Upper lobe of left lung (tissue), 6 donors: ENCODE measurements at regions not wholly inside any gene's neighbourhood (a gene's known extent, or its start where the extent isn't known, plus 50 kb on each side); places are given as distances from the start of the nearest gene placed in this dataset.

Source experiments
- ATAC-seq, 2 donors: fragments of 200-7000 bp; cut with Tn5 transposase; one replicate each; pipeline ENCODE4 v1.9.1; 2022; ENCODE audit warnings: mild to moderate bottlenecking in 2 of 2, moderate library complexity in 2 of 2; ENCODE audit not compliant: low FRiP score in 2 of 2
- DNase-seq, 2 donors: peaks; one replicate each; pipeline ENCODE4 v3.0.0-alpha.2; 2019 to 2020
- H3K27ac ChIP-seq, 4 donors: fragments of 200-600 bp; sonication (generic); one replicate each; pipeline ENCODE4 v1.5.1; 2016 to 2019
- H3K27me3 ChIP-seq, 4 donors: fragments of 200-600 bp; sonication (generic); one replicate each; pipeline ENCODE4 v1.5.1; 2017 to 2019
- H3K36me3 ChIP-seq, 4 donors: fragments of 200-600 bp; sonication (generic); one replicate each; pipeline ENCODE4 v1.5.1; 2016 to 2019
- H3K4me1 ChIP-seq, 4 donors: fragments of 200-600 bp; sonication (generic); one replicate each; pipeline ENCODE4 v1.5.1; 2018 to 2019
- H3K4me3 ChIP-seq, 4 donors: fragments of 200-600 bp; sonication (generic); one replicate each; pipeline ENCODE4 v1.5.1; 2017 to 2019; ENCODE audit warnings: mild to moderate bottlenecking in 2 of 4, moderate library complexity in 1 of 4
- H3K9me3 ChIP-seq, 4 donors: fragments of 200-600 bp; sonication (generic); one replicate each; pipeline ENCODE4 v1.5.1; 2018 to 2019
- CTCF ChIP-seq, 6 experiments: fragments of 450-650 bp in 4 of 6; fragments of 200-600 bp in 2 of 6; sonication (generic) in 2 of 6; IDR thresholded peaks; one replicate each; pipeline ENCODE4 v1.5.1; 2016 to 2019; ENCODE audit warnings: antibody characterized with exemption in 6 of 6
- EP300 ChIP-seq, 4 donors: sonication (generic); formaldehyde crosslinking; IDR thresholded peaks; one replicate each; pipeline ENCODE4 v1.5.1; 2017; ENCODE audit warnings: antibody characterized with exemption in 4 of 4, control low read depth in 2 of 4
- POLR2A ChIP-seq, 4 donors: fragments of 450-650 bp; IDR thresholded peaks; one replicate each; pipeline ENCODE4 v1.5.1; 2016 to 2017; ENCODE audit warnings: antibody characterized with exemption in 4 of 4, mild to moderate bottlenecking in 2 of 4
- POLR2AphosphoS5 ChIP-seq, 2 donors: sonication (generic); formaldehyde crosslinking; IDR thresholded peaks; one replicate each; pipeline ENCODE4 v1.5.1; 2017; ENCODE audit warnings: antibody characterized with exemption in 2 of 2
- WGBS, 2 donors: methylation state at CpG; one replicate each; pipeline ENCODE4 v1.1.5; 2017 to 2018; 5-methylcytosine and 5-hydroxymethylcytosine counted together
- donor health status: DM: no; HTN: no; CAD: no; lungs with moderate emphysema.
- donor health status: DM: no; HTN: yes; CAD: no; lungs with severe emphysema.

- Histone ChIP-seq H3K27me3 (no peaks in the 10 kb centered on the region), H3K4me1 (no peaks in the 10 kb centered on the region), H3K27ac (no peak overlapping the region), H3K4me3 (no peak overlapping the region), H3K9me3 (no peaks in the 10 kb centered on the region), H3K36me3 (no peaks in the 10 kb centered on the region)
- ATAC-seq (no peak), DNase-seq (no peak)
- no peak for TF ChIP-seq POLR2A (IDR thresholded peaks at IDR 0.05)
- no peak for TF ChIP-seq CTCF (IDR thresholded peaks at IDR 0.05)
- no peak for TF ChIP-seq POLR2AphosphoS5 (IDR thresholded peaks at IDR 0.05)
- no peak for TF ChIP-seq EP300 (IDR thresholded peaks at IDR 0.05)
- 61 to 79% methylated on average over 2 of the region's 2 CpGs for WGBS, 2 donors
These were observed 622.3 kb upstream of the PTPRD start for GRCh38 chr9:11235061-11235460.

- WGBS, 2 donors = 52 to 80% methylated on average over 1 of the region's 1 CpG
These were observed 629.0 kb upstream of the PTPRD start for GRCh38 chr9:11241779-11242178.

GRCh38 chr9:11257992-11258391, 645.2 kb upstream of the PTPRD start:
- H3K27ac ChIP-seq = no peak overlapping the region
- ATAC-seq (no peak), DNase-seq (no peak)
- H3K27me3 ChIP-seq = no peaks in the 10 kb centered on the region
- TF ChIP-seq CTCF (IDR thresholded peaks at IDR 0.05) (no peak), POLR2AphosphoS5 (IDR thresholded peaks at IDR 0.05) (no peak), POLR2A (IDR thresholded peaks at IDR 0.05) (no peak), EP300 (IDR thresholded peaks at IDR 0.05) (no peak)
- WGBS, 2 donors = 7 to 8% methylated on average over 1 of the region's 1 CpG
- no peak overlapping the region for H3K4me3 ChIP-seq
- no peaks in the 10 kb centered on the region for H3K4me1 ChIP-seq
- H3K36me3 ChIP-seq = no peaks in the 10 kb centered on the region
- H3K9me3 ChIP-seq = peaks cover 0 to 8% (median 0%) of the 10 kb centered on the region in 4 donors

More at GRCh38 chr9:11241779-11242178, 629.0 kb upstream of the PTPRD start:
- Histone ChIP-seq H3K36me3 (no peaks in the 10 kb centered on the region), H3K4me1 (no peaks in the 10 kb centered on the region), H3K27me3 (no peaks in the 10 kb centered on the region), H3K9me3 (peaks cover 0 to 6% (median 0%) of the 10 kb centered on the region in 4 donors), H3K4me3 (no peak overlapping the region), H3K27ac (no peak overlapping the region)
- no peak for TF ChIP-seq CTCF (IDR thresholded peaks at IDR 0.05)
- no peak for TF ChIP-seq POLR2A (IDR thresholded peaks at IDR 0.05)
- no peak for TF ChIP-seq EP300 (IDR thresholded peaks at IDR 0.05)
- TF ChIP-seq POLR2AphosphoS5 (IDR thresholded peaks at IDR 0.05) = no peak
- DNase-seq = no peak
- no peak for ATAC-seq

- Histone ChIP-seq H3K27me3 (no peaks in the 10 kb centered on the region), H3K36me3 (no peaks in the 10 kb centered on the region), H3K9me3 (peaks cover 4 to 25% (median 18%) of the 10 kb centered on the region in 4 donors), H3K4me1 (no peaks in the 10 kb centered on the region), H3K27ac (no peak overlapping the region), H3K4me3 (no peak overlapping the region)
- TF ChIP-seq EP300 (IDR thresholded peaks at IDR 0.05) (no peak), CTCF (IDR thresholded peaks at IDR 0.05) (no peak), POLR2AphosphoS5 (IDR thresholded peaks at IDR 0.05) (no peak), POLR2A (IDR thresholded peaks at IDR 0.05) (no peak)
- DNase-seq (no peak), ATAC-seq (no peak)
- 37 to 52% methylated on average over 3 of the region's 3 CpGs for WGBS, 2 donors
These were observed 656.2 kb upstream of the PTPRD start for GRCh38 chr9:11269036-11269435.

GRCh38 chr9:11275158-11275695, 662.4 kb upstream of the PTPRD start:
- ATAC-seq (no peak), DNase-seq (no peak)
- 49 to 52% methylated on average over 11 of the region's 11 CpGs for WGBS, 2 donors
- TF ChIP-seq CTCF (IDR thresholded peaks at IDR 0.05) = no peak
- TF ChIP-seq EP300 (IDR thresholded peaks at IDR 0.05) = no peak
- no peak for TF ChIP-seq POLR2A (IDR thresholded peaks at IDR 0.05)
- TF ChIP-seq POLR2AphosphoS5 (IDR thresholded peaks at IDR 0.05) = no peak
- H3K36me3 ChIP-seq = no peaks in the 10 kb centered on the region
- H3K9me3 ChIP-seq = no peaks in the 10 kb centered on the region
- no peak overlapping the region for H3K4me3 ChIP-seq
- H3K4me1 ChIP-seq = no peaks in the 10 kb centered on the region
- no peaks in the 10 kb centered on the region for H3K27me3 ChIP-seq
- no peak overlapping the region for H3K27ac ChIP-seq
